ENCODE measurements at regions not wholly inside any gene's neighbourhood (a gene's known extent, or its start where the extent isn't known, plus 50 kb on each side); places are given as distances from the start of the nearest gene placed in this dataset.

DNA sequence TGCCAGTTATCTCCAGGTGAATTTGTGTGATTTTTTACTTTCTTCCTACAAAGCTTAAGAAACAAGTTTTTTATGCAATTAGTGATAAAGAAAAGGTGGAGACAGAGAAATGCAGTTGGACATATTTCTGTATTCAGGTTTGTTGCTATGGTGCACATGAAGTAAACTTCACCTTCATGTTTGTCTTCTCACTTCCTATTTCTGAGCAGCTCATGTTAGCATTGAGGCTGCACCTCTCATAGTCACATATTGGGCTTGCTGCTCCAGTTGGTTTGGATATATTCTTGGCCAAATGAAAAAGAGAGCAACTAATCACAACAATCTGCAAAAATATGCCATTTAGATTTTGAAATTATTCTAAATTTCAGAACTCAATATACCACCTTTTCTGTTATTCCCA, 475.6 kb upstream of the ZWINT start:
- TF ChIP-seq, protein P1, sequence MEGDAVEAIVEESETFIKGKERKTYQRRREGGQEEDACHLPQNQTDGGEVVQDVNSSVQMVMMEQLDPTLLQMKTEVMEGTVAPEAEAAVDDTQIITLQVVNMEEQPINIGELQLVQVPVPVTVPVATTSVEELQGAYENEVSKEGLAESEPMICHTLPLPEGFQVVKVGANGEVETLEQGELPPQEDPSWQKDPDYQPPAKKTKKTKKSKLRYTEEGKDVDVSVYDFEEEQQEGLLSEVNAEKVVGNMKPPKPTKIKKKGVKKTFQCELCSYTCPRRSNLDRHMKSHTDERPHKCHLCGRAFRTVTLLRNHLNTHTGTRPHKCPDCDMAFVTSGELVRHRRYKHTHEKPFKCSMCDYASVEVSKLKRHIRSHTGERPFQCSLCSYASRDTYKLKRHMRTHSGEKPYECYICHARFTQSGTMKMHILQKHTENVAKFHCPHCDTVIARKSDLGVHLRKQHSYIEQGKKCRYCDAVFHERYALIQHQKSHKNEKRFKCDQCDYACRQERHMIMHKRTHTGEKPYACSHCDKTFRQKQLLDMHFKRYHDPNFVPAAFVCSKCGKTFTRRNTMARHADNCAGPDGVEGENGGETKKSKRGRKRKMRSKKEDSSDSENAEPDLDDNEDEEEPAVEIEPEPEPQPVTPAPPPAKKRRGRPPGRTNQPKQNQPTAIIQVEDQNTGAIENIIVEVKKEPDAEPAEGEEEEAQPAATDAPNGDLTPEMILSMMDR (IDR thresholded peaks at IDR 0.05; ENCODE audit: insufficient read depth, missing control alignments) = no peak
- DNase-seq (ENCODE audit: insufficient read length, low spot score) (no peak), FAIRE-seq (no peak)

DNA sequence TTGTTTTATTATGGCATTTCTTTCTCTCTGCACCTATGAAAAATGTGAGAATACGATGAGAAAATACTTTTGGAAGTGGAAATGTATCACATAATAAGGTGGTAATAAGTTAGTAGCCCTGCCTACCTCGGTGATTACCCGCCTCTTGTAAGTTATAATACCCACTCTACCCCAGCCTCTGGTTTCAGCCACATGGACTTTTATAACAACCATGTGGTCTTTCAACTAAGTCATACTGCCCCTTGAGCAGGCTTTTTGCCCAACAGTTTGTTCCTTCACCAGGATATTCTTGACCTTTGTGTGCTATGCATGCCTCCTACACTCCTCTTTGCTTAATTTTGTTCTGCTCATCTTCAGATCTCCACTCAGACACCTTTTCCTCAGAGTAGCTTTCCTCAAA, 470.6 kb upstream of the ZWINT start:
- TF ChIP-seq, protein P1 (IDR thresholded peaks at IDR 0.05; ENCODE audit: insufficient read depth, missing control alignments) = no peak
- FAIRE-seq (no peak), DNase-seq (ENCODE audit: insufficient read length, low spot score) (no peak)

DNA sequence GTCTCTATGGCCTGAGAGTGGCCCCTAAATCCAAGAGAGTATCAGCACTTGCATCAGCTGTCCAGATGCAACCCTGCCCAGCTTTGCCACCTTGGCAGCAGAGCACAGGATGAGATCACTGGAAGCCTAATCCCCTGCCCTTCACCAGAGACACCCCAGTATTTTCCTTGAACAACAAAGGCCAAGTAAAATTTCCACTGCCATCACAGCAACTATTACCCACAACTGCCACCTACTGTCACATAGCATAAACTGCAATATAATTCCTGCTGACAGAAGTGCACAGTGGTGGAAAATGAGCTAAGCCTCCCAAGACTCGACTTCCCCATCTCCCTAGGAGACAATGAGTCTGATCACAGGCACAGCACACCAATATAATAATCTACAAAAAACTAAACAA, 462.8 kb upstream of the ZWINT start:
- DNase-seq (ENCODE audit: insufficient read length, low spot score) (no peak), FAIRE-seq (peak; percentile 32)
- TF ChIP-seq, protein P1 (IDR thresholded peaks at IDR 0.05; ENCODE audit: insufficient read depth, missing control alignments) = peak; percentile 33

DNA sequence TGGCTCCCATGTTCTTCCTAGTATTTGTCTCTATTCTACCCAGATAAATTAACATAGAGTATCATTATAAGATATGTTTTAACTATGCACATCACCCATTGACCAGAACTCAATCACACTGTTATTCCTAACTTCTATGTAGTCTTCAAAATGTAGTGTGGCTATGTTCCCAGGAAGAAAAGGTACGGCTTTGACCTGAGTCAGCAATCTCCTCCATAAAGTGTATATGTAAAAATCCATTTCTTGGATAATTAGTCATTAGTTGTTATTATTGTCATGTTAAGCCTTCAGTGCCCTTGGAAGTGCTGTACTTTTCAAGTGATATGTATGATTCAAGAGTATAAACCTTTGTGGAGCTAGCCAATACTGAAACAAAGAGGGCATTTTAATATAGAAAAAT, 444.0 kb upstream of the ZWINT start:
- FAIRE-seq = no peak
- no peak for DNase-seq (ENCODE audit: insufficient read length, low spot score)
- TF ChIP-seq, protein P1 (IDR thresholded peaks at IDR 0.05; ENCODE audit: insufficient read depth, missing control alignments) = no peak

DNA sequence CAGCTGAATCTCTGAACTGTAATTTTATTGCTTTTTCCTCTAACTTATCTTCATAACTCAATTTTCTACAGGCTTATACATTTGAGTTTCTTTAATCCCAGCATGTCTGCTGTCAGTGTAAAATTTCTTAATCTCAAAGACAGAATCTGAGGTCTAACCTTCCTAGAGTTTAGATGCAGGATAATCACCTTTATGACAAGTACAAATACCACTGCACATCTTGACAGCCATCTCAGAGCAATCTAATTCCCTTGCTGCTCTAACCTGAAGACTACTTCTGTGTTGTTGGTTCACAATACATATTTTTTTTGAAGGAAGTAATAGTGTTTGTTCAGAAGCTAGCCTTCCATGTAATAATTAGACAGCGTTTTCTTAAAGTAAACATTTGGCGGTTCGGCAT, 424.2 kb upstream of the ZWINT start:
- DNase-seq (ENCODE audit: insufficient read length, low spot score) (no peak), FAIRE-seq (no peak)
- TF ChIP-seq, protein P1 (IDR thresholded peaks at IDR 0.05; ENCODE audit: insufficient read depth, missing control alignments) = no peak

DNA sequence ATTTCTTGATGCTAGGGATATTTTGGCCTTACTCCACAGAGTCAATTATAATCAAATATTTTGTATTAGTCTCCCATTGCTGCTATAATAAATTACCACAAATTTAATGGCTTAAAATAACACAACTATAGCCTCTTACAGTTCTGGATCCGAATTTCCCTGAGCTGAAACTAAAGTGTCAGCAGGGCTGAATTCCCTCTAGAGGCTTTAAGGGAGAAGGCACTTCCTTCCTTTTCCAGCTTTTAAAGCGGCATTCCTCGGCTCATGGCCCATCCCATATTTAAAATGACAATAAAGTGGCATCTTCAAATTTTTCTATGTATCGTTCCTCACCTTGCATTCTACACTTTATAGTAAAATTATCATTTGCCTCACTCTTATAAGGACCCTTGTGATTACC, 421.4 kb upstream of the ZWINT start:
- TF ChIP-seq, protein P1 (IDR thresholded peaks at IDR 0.05; ENCODE audit: insufficient read depth, missing control alignments) = no peak
- FAIRE-seq (no peak), DNase-seq (ENCODE audit: insufficient read length, low spot score) (no peak)

DNA sequence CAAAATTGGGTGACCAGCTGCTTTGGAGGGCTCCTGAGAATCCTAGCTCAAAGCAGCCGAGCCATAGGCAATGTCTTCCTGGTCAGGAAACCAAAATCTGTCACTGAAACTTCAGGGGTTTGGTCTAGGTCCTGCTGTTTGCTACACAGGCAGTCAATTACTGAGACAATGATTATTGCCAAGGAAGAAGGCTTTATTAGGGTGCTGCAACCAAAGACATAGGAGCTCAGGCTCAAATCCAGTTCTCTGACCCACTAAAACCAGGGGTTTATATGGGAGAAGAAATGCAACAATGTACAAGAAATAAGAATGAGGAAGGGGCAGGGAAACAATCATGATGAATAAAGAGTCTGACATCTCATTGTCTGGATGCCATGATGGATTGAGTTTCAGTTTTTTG, 410.3 kb upstream of the ZWINT start:
- DNase-seq (ENCODE audit: insufficient read length, low spot score) (no peak), FAIRE-seq (no peak)
- TF ChIP-seq, protein P1 (IDR thresholded peaks at IDR 0.05; ENCODE audit: insufficient read depth, missing control alignments) = no peak

Data from D721Med (cell line).